T-helper 2 cell treated with Interferon-gamma antibody and Interleukin-4, amounts not matched to agents 5 μg/mL and 100 μg/mL, for 36 hours (primary cell): ENCODE measurements at regions not wholly inside any gene's neighbourhood (a gene's known extent, or its start where the extent isn't known, plus 50 kb on each side); places are given as distances from the start of the nearest gene placed in this dataset.

Experiments
- DNase-seq: peaks from one replicate; pipeline ENCODE4 v3.0.0; 2021; ENCODE audit warnings: low spot score
- H3K27ac Mint-ChIP-seq: one replicate; pipeline ENCODE4 v1.8.0; 2021; ENCODE audit warnings: mild to moderate bottlenecking, mixed read lengths
- H3K27me3 Mint-ChIP-seq: one replicate; pipeline ENCODE4 v1.8.0; 2021; ENCODE audit warnings: low read depth, mixed read lengths
- H3K36me3 Mint-ChIP-seq: one replicate; pipeline ENCODE4 v1.8.0; 2021; ENCODE audit warnings: low read depth, mixed read lengths
- H3K4me1 Mint-ChIP-seq: one replicate; pipeline ENCODE4 v1.8.0; 2021; ENCODE audit warnings: low read depth, mixed read lengths
- H3K4me3 Mint-ChIP-seq: one replicate; pipeline ENCODE4 v1.8.0; 2022; ENCODE audit warnings: mild to moderate bottlenecking, moderate library complexity, mixed read lengths
- H3K9me3 Mint-ChIP-seq: one replicate; pipeline ENCODE4 v1.8.0; 2021; ENCODE audit warnings: mixed read lengths

- no peak for DNase-seq
- Mint-ChIP-seq H3K4me3 (no peak overlapping the region), H3K4me1 (no peaks in the 10 kb centered on the region)
Measured at GRCh38 chr13:61144301-61144700, 271.3 kb downstream of the PCDH20 start.

GRCh38 chr13:61142506-61142905, 273.1 kb downstream of the PCDH20 start:
- H3K36me3 Mint-ChIP-seq: no peaks in the 10 kb centered on the region
- H3K4me1 Mint-ChIP-seq: no peaks in the 10 kb centered on the region
- no peak overlapping the region for H3K4me3 Mint-ChIP-seq
- H3K27me3 Mint-ChIP-seq: no peaks in the 10 kb centered on the region
- no peak overlapping the region for H3K27ac Mint-ChIP-seq
- peaks cover 29% of the 10 kb centered on the region for H3K9me3 Mint-ChIP-seq
- DNase-seq: no peak

More at GRCh38 chr13:61144301-61144700, 271.3 kb downstream of the PCDH20 start:
- H3K36me3 Mint-ChIP-seq: no peaks in the 10 kb centered on the region
- H3K27me3 Mint-ChIP-seq: no peaks in the 10 kb centered on the region
- peaks cover 38% of the 10 kb centered on the region for H3K9me3 Mint-ChIP-seq
- H3K27ac Mint-ChIP-seq: no peak overlapping the region

GRCh38 chr13:61138857-61139256, 276.8 kb downstream of the PCDH20 start:
- no peak for DNase-seq
- Mint-ChIP-seq H3K4me3 (no peak overlapping the region), H3K27me3 (no peaks in the 10 kb centered on the region), H3K27ac (no peak overlapping the region), H3K9me3 (peaks cover 18% of the 10 kb centered on the region), H3K36me3 (no peaks in the 10 kb centered on the region), H3K4me1 (no peaks in the 10 kb centered on the region)

- no peak for DNase-seq
- H3K36me3 Mint-ChIP-seq: no peaks in the 10 kb centered on the region
- H3K9me3 Mint-ChIP-seq: peaks cover 1% of the 10 kb centered on the region
- no peak overlapping the region for H3K4me3 Mint-ChIP-seq
- no peaks in the 10 kb centered on the region for H3K4me1 Mint-ChIP-seq
- no peaks in the 10 kb centered on the region for H3K27me3 Mint-ChIP-seq
- no peak overlapping the region for H3K27ac Mint-ChIP-seq
Measured at GRCh38 chr13:61136515-61136914, 279.1 kb downstream of the PCDH20 start.

- H3K4me3 Mint-ChIP-seq: no peak overlapping the region
- H3K27me3 Mint-ChIP-seq: no peaks in the 10 kb centered on the region
- H3K4me1 Mint-ChIP-seq: no peaks in the 10 kb centered on the region
- H3K36me3 Mint-ChIP-seq: no peaks in the 10 kb centered on the region
- H3K9me3 Mint-ChIP-seq: no peaks in the 10 kb centered on the region
- H3K27ac Mint-ChIP-seq: no peak overlapping the region
- no peak for DNase-seq
Measured at GRCh38 chr13:61136093-61136492, 279.6 kb downstream of the PCDH20 start.

GRCh38 chr13:61135583-61135982, 280.1 kb downstream of the PCDH20 start:
- Mint-ChIP-seq H3K4me1 (no peaks in the 10 kb centered on the region), H3K9me3 (no peaks in the 10 kb centered on the region), H3K4me3 (no peak overlapping the region), H3K36me3 (no peaks in the 10 kb centered on the region), H3K27me3 (no peaks in the 10 kb centered on the region), H3K27ac (no peak overlapping the region)
- no peak for DNase-seq

- no peaks in the 10 kb centered on the region for H3K4me1 Mint-ChIP-seq
- no peak overlapping the region for H3K4me3 Mint-ChIP-seq
- H3K27me3 Mint-ChIP-seq: no peaks in the 10 kb centered on the region
- no peak for DNase-seq
- H3K36me3 Mint-ChIP-seq: no peaks in the 10 kb centered on the region
- peaks cover 15% of the 10 kb centered on the region for H3K9me3 Mint-ChIP-seq
- no peak overlapping the region for H3K27ac Mint-ChIP-seq
Measured at GRCh38 chr13:61128850-61129645, 286.6 kb downstream of the PCDH20 start.

GRCh38 chr13:61123538-61124289, 291.9 kb downstream of the PCDH20 start:
- DNase-seq: no peak
- no peaks in the 10 kb centered on the region for H3K4me1 Mint-ChIP-seq
- no peak overlapping the region for H3K27ac Mint-ChIP-seq
- H3K4me3 Mint-ChIP-seq: no peak overlapping the region
- H3K27me3 Mint-ChIP-seq: no peaks in the 10 kb centered on the region
- H3K36me3 Mint-ChIP-seq: no peaks in the 10 kb centered on the region
- H3K9me3 Mint-ChIP-seq: peaks cover 22% of the 10 kb centered on the region

- H3K4me1 Mint-ChIP-seq: no peaks in the 10 kb centered on the region
- H3K4me3 Mint-ChIP-seq: no peak overlapping the region
- no peaks in the 10 kb centered on the region for H3K36me3 Mint-ChIP-seq
- H3K27ac Mint-ChIP-seq: no peak overlapping the region
- peaks cover 19% of the 10 kb centered on the region for H3K9me3 Mint-ChIP-seq
- no peak for DNase-seq
- H3K27me3 Mint-ChIP-seq: no peaks in the 10 kb centered on the region
Measured at GRCh38 chr13:61113140-61113658, 302.4 kb downstream of the PCDH20 start.

- Mint-ChIP-seq H3K9me3 (peaks cover 16% of the 10 kb centered on the region), H3K27ac (no peak overlapping the region), H3K4me3 (no peak overlapping the region), H3K4me1 (no peaks in the 10 kb centered on the region), H3K36me3 (no peaks in the 10 kb centered on the region), H3K27me3 (no peaks in the 10 kb centered on the region)
- no peak for DNase-seq
Measured at GRCh38 chr13:61111529-61111928, 304.1 kb downstream of the PCDH20 start.

GRCh38 chr13:61110732-61111131, 304.9 kb downstream of the PCDH20 start:
- Mint-ChIP-seq H3K27me3 (no peaks in the 10 kb centered on the region), H3K9me3 (peaks cover 13% of the 10 kb centered on the region), H3K4me3 (no peak overlapping the region), H3K27ac (no peak overlapping the region), H3K36me3 (no peaks in the 10 kb centered on the region), H3K4me1 (no peaks in the 10 kb centered on the region)
- no peak for DNase-seq

- Mint-ChIP-seq H3K4me3 (no peak overlapping the region), H3K4me1 (no peaks in the 10 kb centered on the region), H3K9me3 (peaks cover 10% of the 10 kb centered on the region), H3K27ac (no peak overlapping the region), H3K36me3 (no peaks in the 10 kb centered on the region), H3K27me3 (no peaks in the 10 kb centered on the region)
- no peak for DNase-seq
Measured at GRCh38 chr13:61109741-61110140, 305.9 kb downstream of the PCDH20 start.

GRCh38 chr13:61107989-61108388, 307.7 kb downstream of the PCDH20 start:
- peaks cover 5% of the 10 kb centered on the region for H3K9me3 Mint-ChIP-seq
- no peak overlapping the region for H3K27ac Mint-ChIP-seq
- DNase-seq: no peak
- no peak overlapping the region for H3K4me3 Mint-ChIP-seq
- no peaks in the 10 kb centered on the region for H3K36me3 Mint-ChIP-seq
- H3K4me1 Mint-ChIP-seq: no peaks in the 10 kb centered on the region
- H3K27me3 Mint-ChIP-seq: no peaks in the 10 kb centered on the region

GRCh38 chr13:61095885-61096284, 319.8 kb downstream of the PCDH20 start:
- Mint-ChIP-seq H3K4me1 (no peaks in the 10 kb centered on the region), H3K9me3 (peaks cover 22% of the 10 kb centered on the region), H3K4me3 (no peak overlapping the region), H3K27ac (no peak overlapping the region), H3K27me3 (no peaks in the 10 kb centered on the region), H3K36me3 (no peaks in the 10 kb centered on the region)
- no peak for DNase-seq
